ENCODE measurements at regions not wholly inside any gene's neighbourhood (a gene's known extent, or its start where the extent isn't known, plus 50 kb on each side); places are given as distances from the start of the nearest gene placed in this dataset.

GRCh38 chr7:98565103-98565502, 52.0 kb upstream of the NPTX2 start:
- no peaks in the 10 kb centered on the region for H3K27me3 ChIP-seq (replicated peaks; ENCODE audit: control insufficient read depth, insufficient read depth, low read length)
- intact Hi-C loops (cut with micrococcal nuclease; ENCODE audit: unreplicated experiment): no loop called here

DNA sequence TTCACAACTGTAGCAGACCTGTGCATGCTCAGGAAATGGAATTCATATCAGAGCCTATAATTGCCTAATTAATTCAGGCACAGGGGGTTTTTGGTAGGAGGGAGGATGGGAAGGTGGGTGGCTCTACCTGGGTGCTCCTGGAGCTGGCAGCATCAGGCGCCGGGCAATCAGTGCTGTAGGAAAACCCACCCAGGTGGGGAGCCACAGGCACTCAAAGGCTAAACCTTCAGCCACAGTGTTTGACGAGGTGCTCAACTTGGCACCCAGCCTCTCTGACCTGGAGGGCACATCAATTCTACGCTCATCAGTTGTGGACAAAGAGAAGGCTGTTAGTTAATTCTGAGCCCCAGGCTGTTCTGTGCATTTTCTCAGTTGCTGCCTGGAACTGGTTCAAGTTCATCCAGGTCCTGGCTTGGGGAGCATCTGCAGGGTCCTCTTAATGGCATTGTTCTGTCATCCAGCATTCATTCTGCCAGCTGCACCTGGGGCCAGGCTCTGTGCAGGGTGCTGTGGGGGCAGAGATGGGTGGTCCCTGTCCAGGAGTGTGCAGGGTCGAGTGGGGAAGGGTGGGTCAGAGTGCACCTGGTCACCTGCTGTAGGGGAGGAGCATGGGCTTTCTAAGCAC, 54.1 kb upstream of the NPTX2 start:
- POLR2A ChIA-PET: no interaction called here

More at GRCh38 chr7:98565103-98565502, 52.0 kb upstream of the NPTX2 start:
- H3K36me3 Mint-ChIP-seq (ENCODE audit: insufficient read depth, unreplicated experiment): no peaks in the 10 kb centered on the region
- H3K4me1 Mint-ChIP-seq (ENCODE audit: low read depth, unreplicated experiment): peaks cover 9% of the 10 kb centered on the region
- BruUV-seq (replicated peaks): no TSS peak
- Histone ChIP-seq H3K9me3 (peaks cover 2% of the 10 kb centered on the region; the same call in 1 of the 2 replicates), H3K4me1 (peaks cover 3% of the 10 kb centered on the region; the same call in 1 of the 2 replicates), H3K36me3 (ENCODE audit: control insufficient read depth, insufficient read depth, low read length) (no peaks in the 10 kb centered on the region), H3K4me3 (ENCODE audit: low read depth, low read length) (no peak overlapping the region)
- no peak overlapping the region for H3K4me3 Mint-ChIP-seq (ENCODE audit: unreplicated experiment)
- peaks cover 38% of the 10 kb centered on the region for H3K9me3 Mint-ChIP-seq (ENCODE audit: unreplicated experiment)
- POLR2A ChIA-PET: no interaction called here
- H3K27me3 Mint-ChIP-seq (ENCODE audit: insufficient read depth, unreplicated experiment): peaks cover 15% of the 10 kb centered on the region
- no peak overlapping the region for H3K27ac Mint-ChIP-seq (ENCODE audit: unreplicated experiment)
- TF ChIP-seq, protein P1, sequence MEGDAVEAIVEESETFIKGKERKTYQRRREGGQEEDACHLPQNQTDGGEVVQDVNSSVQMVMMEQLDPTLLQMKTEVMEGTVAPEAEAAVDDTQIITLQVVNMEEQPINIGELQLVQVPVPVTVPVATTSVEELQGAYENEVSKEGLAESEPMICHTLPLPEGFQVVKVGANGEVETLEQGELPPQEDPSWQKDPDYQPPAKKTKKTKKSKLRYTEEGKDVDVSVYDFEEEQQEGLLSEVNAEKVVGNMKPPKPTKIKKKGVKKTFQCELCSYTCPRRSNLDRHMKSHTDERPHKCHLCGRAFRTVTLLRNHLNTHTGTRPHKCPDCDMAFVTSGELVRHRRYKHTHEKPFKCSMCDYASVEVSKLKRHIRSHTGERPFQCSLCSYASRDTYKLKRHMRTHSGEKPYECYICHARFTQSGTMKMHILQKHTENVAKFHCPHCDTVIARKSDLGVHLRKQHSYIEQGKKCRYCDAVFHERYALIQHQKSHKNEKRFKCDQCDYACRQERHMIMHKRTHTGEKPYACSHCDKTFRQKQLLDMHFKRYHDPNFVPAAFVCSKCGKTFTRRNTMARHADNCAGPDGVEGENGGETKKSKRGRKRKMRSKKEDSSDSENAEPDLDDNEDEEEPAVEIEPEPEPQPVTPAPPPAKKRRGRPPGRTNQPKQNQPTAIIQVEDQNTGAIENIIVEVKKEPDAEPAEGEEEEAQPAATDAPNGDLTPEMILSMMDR (IDR thresholded peaks at IDR 0.05; ENCODE audit: insufficient read depth in 1 of 2, low read depth in 1 of 2, low read length in 1 of 2, severe bottlenecking in 1 of 2, unreplicated experiment in 1 of 2): no peak
- CTCF ChIA-PET: no interaction called here
- no peak for DNase-seq

DNA sequence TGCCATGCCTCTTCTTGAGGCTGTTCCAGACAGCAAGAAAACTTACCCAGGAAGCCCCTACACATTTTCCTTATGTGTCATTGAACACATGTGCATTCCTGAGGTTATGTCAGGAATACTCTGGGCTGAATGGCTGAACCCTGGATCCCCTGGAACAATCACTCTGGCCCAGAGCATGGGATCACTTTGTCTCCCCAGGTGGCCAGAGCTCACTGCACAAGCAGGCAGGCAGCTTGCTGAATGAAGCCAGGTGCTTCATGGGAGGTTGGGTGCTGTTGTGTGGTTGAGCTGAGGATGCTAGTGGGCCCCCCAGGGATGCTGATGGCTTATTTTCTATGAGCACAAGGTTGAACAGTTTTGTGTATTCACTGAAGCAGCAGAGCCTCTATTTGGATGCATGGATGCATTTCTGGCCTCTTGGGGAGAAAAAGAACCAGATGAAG, 54.7 kb upstream of the NPTX2 start:
- no peak overlapping the region for H3K27ac Mint-ChIP-seq (ENCODE audit: unreplicated experiment)
- Histone ChIP-seq H3K4me1 (peaks cover 3% of the 10 kb centered on the region; the same call in 1 of the 2 replicates), H3K4me3 (ENCODE audit: low read depth, low read length) (no peak overlapping the region), H3K36me3 (ENCODE audit: control insufficient read depth, insufficient read depth, low read length) (no peaks in the 10 kb centered on the region), H3K9me3 (peaks cover 2% of the 10 kb centered on the region; the same call in 1 of the 2 replicates), H3K27me3 (replicated peaks; ENCODE audit: control insufficient read depth, insufficient read depth, low read length) (no peaks in the 10 kb centered on the region)
- DNase-seq: no peak
- intact Hi-C loops (cut with micrococcal nuclease; ENCODE audit: unreplicated experiment): no loop called here
- CTCF ChIA-PET: interaction anchor here (0.7 kb wide), 1 partner anchor 23 kb away, joined by 3 read pairs; no protein-coding TSS in a partner anchor
- peaks cover 9% of the 10 kb centered on the region for H3K4me1 Mint-ChIP-seq (ENCODE audit: low read depth, unreplicated experiment)
- no TSS peak for BruUV-seq (replicated peaks)
- TF ChIP-seq, protein P1 (IDR thresholded peaks at IDR 0.05; ENCODE audit: insufficient read depth in 1 of 2, low read depth in 1 of 2, low read length in 1 of 2, severe bottlenecking in 1 of 2, unreplicated experiment in 1 of 2): no peak
- H3K9me3 Mint-ChIP-seq (ENCODE audit: unreplicated experiment): peaks cover 53% of the 10 kb centered on the region
- no peaks in the 10 kb centered on the region for H3K36me3 Mint-ChIP-seq (ENCODE audit: insufficient read depth, unreplicated experiment)
- no peak overlapping the region for H3K4me3 Mint-ChIP-seq (ENCODE audit: unreplicated experiment)
- H3K27me3 Mint-ChIP-seq (ENCODE audit: insufficient read depth, unreplicated experiment): peaks cover 6% of the 10 kb centered on the region
- POLR2A ChIA-PET: no interaction called here

More for the DNA sequence above, 54.1 kb upstream of the NPTX2 start:
- intact Hi-C loops (cut with micrococcal nuclease; ENCODE audit: unreplicated experiment): no loop called here
- Mint-ChIP-seq H3K36me3 (ENCODE audit: insufficient read depth, unreplicated experiment) (no peaks in the 10 kb centered on the region), H3K4me3 (ENCODE audit: unreplicated experiment) (no peak overlapping the region), H3K27ac (ENCODE audit: unreplicated experiment) (no peak overlapping the region), H3K4me1 (ENCODE audit: low read depth, unreplicated experiment) (peaks cover 9% of the 10 kb centered on the region), H3K9me3 (ENCODE audit: unreplicated experiment) (peaks cover 53% of the 10 kb centered on the region), H3K27me3 (ENCODE audit: insufficient read depth, unreplicated experiment) (peaks cover 6% of the 10 kb centered on the region)
- DNase-seq: no peak
- H3K4me1 ChIP-seq: peaks cover 3% of the 10 kb centered on the region; the same call in 1 of the 2 replicates
- H3K9me3 ChIP-seq: peaks cover 2% of the 10 kb centered on the region; the same call in 1 of the 2 replicates
- H3K4me3 ChIP-seq (ENCODE audit: low read depth, low read length): no peak overlapping the region
- no peaks in the 10 kb centered on the region for H3K27me3 ChIP-seq (replicated peaks; ENCODE audit: control insufficient read depth, insufficient read depth, low read length)
- TF ChIP-seq, protein P1 (IDR thresholded peaks at IDR 0.05; ENCODE audit: insufficient read depth in 1 of 2, low read depth in 1 of 2, low read length in 1 of 2, severe bottlenecking in 1 of 2, unreplicated experiment in 1 of 2): no peak
- no peaks in the 10 kb centered on the region for H3K36me3 ChIP-seq (ENCODE audit: control insufficient read depth, insufficient read depth, low read length)
- CTCF ChIA-PET: no interaction called here
- BruUV-seq (replicated peaks): no TSS peak

All from Caco-2 (cell line).